Stimulated activated naive CD4-positive, alpha-beta T cell (primary cell): ENCODE measurements at regions not wholly inside any gene's neighbourhood (a gene's known extent, or its start where the extent isn't known, plus 50 kb on each side); places are given as distances from the start of the nearest gene placed in this dataset.

Experiments used
- DNase-seq, 6 experiments: peaks; one replicate each; lab custom pipeline; 2025; lab: John Stamatoyannopoulos, UW

DNA sequence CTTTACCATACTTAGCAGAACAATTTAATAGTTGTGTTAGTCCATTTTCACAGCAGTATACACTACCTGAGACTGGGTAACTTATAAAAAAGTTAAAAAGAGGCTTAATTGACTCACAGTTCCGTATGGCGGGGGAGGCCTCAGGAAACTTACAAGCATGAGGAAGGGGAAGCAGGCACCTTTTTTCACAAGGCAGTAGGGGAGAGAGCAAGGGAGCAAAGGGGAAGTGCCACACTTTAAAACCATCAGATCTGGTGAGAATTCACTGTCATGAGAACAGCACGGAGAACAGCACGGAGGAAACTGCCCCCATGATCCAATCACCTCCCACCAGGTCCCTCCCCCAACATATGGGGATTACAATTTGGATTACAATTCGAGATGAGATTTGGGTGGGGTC is 269.9 kb downstream of the MTRR start:
- no peak for DNase-seq

DNA sequence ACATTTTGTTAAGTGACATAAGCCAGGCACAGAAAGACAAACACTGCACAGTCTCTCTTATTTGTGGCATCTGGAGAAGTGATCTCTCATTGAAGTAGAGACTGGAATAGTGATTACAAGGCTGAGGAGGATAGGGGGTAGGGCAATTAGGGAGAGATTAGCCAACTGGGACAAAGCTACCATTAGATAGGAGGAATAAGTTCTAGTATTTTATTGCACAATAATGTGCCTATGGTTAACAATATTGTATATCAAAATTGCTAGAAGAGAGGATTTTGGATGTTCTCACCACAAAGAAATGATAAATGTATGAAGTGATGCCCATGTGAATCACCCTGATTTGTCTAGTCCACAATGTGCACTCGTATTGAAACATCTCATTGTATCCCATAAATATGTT is 281.8 kb downstream of the MTRR start:
- DNase-seq = no peak

GRCh38 chr5:8156706-8157105 is 287.8 kb downstream of the MTRR start:
- no peak for DNase-seq

- no peak for DNase-seq
Measured at GRCh38 chr5:8157320-8157822, 288.4 kb downstream of the MTRR start.

DNA sequence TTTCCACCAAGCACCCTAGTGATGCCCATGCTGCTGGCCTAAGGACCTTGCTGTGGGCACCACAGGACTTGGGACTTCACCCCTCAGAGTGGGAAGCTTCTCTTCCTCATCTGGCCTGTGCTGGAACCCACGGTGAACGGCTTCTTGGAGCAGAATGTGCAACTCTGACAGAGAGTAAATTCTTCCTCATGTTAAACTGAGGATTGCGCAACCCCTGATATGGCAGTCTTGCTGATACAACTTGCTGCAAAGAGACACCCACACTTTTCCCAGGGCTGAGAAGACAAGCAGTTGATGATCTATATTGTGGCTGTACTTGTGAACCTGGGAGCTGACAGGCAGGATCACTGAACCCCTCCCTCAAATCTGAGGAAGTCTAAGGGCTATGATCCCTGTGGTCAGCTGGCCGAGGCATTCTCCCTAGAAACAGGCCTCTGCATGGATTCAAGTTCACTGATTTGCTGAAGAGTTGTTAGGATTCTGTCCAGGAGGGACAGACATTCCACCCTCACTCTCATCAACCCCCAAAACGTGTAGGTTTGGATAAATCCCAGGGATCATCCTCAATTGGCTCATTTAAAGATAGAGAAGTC is 307.2 kb downstream of the MTRR start:
- DNase-seq = no peak

DNA sequence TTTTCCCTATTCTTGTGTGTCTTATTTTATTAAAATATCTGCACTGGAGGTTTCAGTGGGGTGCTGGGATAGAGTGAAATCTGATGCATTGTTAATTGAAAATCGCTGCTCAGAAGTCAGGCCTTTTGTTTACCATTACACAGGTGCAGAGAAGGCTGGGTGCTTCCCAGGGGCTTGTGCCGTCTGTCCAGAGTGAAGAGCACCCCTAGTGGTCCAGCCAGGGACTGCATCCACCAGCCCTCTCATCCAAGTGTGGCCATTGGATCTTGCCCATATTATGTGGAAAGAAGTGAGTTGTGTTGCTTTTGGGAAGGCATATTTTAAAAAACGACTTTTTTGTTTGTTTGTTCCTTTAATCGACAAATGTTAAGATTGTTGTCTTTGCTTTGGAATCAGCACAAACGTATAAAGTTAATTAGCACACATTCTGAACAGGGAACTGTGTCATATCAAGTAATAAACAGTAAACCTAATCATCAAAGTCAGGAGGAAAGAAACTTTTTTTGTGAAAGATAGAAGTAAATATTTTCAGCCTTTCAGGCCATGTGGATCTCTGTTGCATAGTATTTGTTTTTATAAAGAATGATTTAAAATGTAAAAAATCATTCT is 315.6 kb downstream of the MTRR start:
- peak in 1 of 6 experiments; percentile 1 for DNase-seq

GRCh38 chr5:8185852-8186251 is 316.9 kb downstream of the MTRR start:
- DNase-seq = no peak

- DNase-seq = no peak
Measured at GRCh38 chr5:8188874-8189565, 320.1 kb downstream of the MTRR start.

DNA sequence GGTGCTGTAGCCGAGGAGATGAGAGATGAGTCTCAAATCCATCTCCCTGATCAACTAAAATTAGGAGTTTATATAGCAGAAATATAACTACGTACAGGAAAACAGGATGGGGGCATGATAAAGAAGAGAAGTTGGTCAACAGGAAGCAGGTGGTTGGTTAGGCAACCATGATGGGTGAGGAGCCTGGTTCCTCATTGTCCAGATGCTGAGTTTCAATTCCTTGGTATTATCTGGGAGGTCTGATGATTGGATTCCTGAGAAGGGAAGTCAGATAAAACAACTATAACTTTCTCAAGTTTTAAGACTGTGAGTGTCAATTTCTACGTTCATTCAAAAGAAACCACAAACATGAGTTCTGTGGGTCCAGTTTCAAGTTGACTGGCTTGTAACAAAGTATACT is 323.9 kb downstream of the MTRR start:
- no peak for DNase-seq

- DNase-seq = no peak
Measured at GRCh38 chr5:8196061-8196460, 327.1 kb downstream of the MTRR start.

DNA sequence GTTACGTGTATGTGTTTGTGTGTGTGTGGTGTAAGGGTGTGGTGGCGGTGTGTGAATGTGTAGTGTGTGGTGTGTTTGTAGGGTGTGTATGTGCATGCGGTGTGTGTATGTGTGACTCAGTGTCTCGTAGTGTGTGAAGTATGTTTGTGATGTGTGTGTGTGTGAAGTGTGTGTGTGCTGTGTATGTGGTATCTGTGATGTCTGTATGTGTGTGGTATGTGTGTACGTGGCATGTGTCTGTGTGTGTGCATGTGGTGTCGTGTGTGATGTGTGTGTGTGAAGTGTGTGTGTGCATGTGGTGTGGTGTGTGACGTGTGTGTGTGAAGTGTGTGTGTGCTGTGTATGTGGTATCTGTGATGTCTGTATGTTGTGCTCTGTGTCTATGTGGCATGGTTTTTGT is 339.4 kb downstream of the MTRR start:
- no peak for DNase-seq

- no peak for DNase-seq
Measured at GRCh38 chr5:8209500-8209899, 340.6 kb downstream of the MTRR start.

DNA sequence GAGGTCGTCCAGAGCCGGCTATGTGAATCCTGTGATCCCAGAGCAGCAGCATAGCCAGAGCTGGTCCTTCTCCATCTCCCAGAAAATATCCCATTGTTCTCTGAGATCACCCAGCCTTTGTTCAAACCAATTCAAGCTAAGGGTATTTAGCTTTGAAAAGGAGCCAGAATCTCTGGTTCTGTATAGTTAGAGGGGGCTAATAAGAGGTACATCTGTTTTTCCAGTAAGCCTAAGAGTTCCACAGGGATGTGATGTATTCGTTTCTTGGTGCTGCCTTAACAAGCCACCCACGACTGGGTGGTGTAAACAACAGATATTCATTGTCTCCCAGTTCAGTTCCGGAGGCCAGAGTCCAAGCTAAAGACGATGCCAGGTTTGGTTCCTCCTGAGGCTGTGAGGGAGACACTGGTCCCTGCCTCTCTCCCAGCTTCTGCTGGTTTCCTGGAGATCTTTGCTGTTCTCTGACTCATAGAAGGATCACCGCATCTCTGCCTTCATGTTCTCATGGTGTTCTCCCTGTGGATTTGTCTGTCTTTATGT is 344.8 kb downstream of the MTRR start:
- no peak for DNase-seq

DNA sequence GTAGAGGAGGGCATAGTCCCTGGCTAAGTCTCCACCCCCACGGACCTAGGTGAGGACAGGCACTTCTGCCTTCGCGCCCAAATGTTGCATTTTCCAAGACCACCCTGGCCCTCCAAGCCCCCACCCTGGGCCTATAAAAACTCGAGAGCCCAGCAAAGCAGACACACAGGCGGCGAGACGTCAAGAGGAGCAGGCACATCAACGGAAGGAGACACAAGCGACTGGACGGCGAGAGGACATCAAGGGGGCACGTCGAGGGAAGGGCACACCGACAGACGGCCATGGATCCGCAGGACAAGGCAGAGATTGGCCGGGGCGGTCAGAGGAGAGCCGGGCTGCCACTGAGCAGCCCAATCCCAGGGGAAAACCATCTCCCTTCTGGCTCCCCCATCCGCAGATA is 348.0 kb downstream of the MTRR start:
- DNase-seq = no peak

GRCh38 chr5:8226148-8226547 is 357.2 kb downstream of the MTRR start:
- no peak for DNase-seq

DNA sequence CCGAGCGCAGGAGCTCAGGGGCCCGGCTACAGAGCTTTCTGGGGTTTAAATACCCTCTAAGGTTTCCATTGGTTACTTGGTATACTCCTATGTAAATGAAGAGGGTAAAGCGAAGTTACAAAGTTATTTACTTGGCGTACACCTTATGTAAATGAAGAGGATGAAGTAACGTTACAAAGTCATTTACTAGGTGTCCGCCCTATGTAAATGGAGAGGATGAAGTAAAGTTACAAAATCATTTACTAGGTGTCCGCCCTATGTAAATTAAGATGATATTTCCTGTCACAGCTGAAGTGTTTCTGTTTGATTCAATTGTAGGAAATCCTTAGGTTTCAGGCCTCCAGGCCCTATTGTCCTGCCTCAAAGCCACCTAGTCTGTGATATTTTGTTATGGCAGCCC is 358.2 kb downstream of the MTRR start:
- DNase-seq = no peak

GRCh38 chr5:8229551-8229950 is 360.6 kb downstream of the MTRR start:
- DNase-seq = no peak

GRCh38 chr5:8230868-8231267 is 361.9 kb downstream of the MTRR start:
- DNase-seq = no peak

DNA sequence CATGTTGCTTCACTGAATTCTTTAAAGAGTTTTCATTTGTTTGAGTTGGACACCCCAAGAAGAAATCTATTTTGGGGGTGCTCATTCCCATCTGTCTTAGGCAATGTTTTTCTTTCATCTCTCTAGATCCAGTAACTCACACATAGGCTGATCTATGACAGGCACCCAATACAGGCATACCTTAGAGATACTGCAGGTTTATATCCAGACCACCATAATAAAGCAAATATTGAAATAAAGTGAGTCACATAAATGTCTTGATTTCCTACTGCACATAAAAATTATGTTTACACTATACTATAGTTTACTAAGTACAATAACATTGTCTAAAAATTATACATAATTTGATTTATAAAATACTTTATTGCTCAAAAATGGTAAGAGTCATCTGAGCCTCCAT is 364.5 kb downstream of the MTRR start:
- no peak for DNase-seq

GRCh38 chr5:8234179-8234770 is 365.3 kb downstream of the MTRR start:
- no peak for DNase-seq

GRCh38 chr5:8238080-8238479 is 369.1 kb downstream of the MTRR start:
- no peak for DNase-seq

DNA sequence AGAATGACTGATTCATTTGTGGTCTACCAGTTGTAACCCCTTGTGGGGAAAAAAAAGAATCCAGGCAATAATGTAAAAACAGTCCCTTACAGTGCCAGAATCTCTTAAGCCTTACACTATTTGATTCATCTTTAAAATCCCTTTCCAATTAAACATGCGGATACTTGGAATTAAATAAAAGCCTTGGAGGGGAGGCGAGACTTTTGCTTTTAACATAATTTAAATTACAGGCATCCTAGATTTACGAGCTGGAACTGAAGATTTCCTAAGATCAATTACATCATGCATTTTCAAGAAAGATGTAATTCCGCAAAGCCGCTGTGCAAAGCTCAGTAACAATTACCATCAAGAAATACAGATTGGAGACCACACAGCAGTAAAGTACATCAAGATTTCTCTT is 370.2 kb downstream of the MTRR start:
- no peak for DNase-seq

GRCh38 chr5:8239646-8240045 is 370.7 kb downstream of the MTRR start:
- DNase-seq = no peak
